Epithelial cell of proximal tubule (primary cell): ENCODE measurements at regions not wholly inside any gene's neighbourhood (a gene's known extent, or its start where the extent isn't known, plus 50 kb on each side); places are given as distances from the start of the nearest gene placed in this dataset.
"Not testable (repeated sequence)": the region's sequence is repeated elsewhere in the genome, so short reads cannot be mapped to it uniquely, and the experiment has no call there.

Experiments
- DNase-seq: peaks from one replicate; pipeline ENCODE4 v3.0.0-alpha.2; 2011; ENCODE audit warnings: low read depth
- H3K4me3 ChIP-seq: 2 replicates; pipeline ENCODE4 v1.5.1; 2011; ENCODE audit warnings: low read depth, mild to moderate bottlenecking, low read length
- TF ChIP-seq, protein P1 (sequence below): conservative IDR thresholded peaks from 2 replicates; pipeline ENCODE4 v1.5.1; 2012; ENCODE audit warnings: low read depth, mild to moderate bottlenecking, low read length

DNA sequence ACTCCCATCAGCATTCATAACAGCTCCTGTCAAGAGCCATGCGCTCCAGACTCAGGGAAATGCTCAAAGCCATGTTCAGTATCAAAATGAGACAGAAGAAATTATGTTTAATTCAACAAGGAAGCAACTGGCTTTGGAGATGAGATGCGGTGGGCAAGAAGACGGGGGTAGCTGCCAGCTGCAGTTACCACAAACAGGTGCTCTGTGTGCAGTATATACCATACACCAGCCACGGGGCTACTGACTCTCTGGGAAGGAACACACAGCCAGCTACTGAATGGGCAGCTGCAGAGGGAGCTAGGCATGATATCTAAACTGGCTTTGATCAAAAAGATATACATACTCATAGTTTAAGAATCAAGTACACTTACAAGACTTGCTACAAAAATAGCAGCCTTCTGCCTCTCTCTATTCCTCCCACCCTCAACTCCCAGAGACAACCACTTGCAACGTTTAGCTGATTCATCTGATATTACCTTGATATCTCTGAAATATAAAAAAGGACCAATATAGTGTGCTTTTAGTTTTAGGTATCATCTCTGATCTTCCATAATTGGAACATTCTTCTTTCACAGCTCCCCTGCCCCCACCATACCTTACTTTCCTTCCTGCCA lies 593.0 kb downstream of the UQCRFS1 start:
- DNase-seq: no peak
- TF ChIP-seq, protein P1, sequence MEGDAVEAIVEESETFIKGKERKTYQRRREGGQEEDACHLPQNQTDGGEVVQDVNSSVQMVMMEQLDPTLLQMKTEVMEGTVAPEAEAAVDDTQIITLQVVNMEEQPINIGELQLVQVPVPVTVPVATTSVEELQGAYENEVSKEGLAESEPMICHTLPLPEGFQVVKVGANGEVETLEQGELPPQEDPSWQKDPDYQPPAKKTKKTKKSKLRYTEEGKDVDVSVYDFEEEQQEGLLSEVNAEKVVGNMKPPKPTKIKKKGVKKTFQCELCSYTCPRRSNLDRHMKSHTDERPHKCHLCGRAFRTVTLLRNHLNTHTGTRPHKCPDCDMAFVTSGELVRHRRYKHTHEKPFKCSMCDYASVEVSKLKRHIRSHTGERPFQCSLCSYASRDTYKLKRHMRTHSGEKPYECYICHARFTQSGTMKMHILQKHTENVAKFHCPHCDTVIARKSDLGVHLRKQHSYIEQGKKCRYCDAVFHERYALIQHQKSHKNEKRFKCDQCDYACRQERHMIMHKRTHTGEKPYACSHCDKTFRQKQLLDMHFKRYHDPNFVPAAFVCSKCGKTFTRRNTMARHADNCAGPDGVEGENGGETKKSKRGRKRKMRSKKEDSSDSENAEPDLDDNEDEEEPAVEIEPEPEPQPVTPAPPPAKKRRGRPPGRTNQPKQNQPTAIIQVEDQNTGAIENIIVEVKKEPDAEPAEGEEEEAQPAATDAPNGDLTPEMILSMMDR: no peak
- no peak overlapping the region for H3K4me3 ChIP-seq

DNA sequence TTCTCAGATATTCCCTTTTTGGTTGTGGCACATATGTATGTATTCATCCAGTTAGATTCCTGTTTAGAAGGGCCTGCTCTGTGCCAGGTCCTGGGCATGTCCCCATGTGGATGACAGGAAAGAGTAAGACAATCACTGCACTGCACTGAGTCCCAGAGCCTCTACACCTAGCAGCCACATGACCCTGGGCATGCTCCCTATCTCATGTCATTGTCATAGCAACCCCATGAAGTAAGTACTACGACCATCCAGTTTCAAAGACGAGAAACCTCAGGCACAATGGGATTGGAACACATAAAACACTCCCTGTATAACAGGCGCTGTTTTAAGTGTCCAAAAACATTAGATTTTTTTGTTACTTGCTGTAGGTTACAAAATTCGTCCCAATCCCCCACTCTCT lies 594.4 kb downstream of the UQCRFS1 start:
- TF ChIP-seq, protein P1: no peak
- no peak for DNase-seq
- no peak overlapping the region for H3K4me3 ChIP-seq

DNA sequence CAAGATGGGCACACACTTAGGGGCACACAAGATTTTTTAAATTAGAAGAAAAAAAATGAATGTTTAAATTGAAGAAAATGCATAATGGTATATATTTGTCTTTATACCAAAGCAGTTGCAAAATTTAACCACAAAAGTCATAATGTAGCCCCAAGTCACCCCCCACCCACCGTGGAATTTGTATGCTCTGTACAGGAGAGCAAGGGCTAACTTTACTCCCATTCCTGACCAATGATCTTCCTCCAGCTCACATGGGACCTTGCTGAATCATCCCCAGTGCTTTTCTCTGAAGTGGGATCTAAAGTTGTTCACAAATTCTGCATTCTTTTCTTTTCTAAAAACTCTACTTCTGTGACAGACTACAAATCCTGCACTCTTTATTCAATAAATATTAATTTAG lies 597.0 kb downstream of the UQCRFS1 start:
- TF ChIP-seq, protein P1: no peak
- DNase-seq: no peak

DNA sequence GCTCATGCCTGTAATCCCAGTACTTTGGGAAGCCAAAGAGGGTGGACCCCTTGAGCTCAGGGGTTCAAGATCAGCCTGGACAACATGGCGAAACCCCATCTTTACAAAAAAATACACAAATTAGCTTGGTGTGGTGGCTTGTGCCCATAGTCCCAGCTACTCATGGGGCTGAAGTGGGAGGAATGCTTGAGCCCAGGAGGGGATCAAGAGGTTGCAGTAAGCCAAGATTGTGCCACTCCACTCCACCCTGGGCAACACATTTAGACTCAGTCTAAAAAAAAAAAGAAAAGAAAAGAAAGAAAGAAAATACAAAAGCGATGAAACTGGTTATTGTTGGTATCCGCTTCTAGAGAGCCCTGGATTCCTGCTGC lies 597.4 kb downstream of the UQCRFS1 start:
- TF ChIP-seq, protein P1: no peak
- H3K4me3 ChIP-seq: no peak overlapping the region
- no peak for DNase-seq

More for the DNA sequence above, 597.0 kb downstream of the UQCRFS1 start:
- no peak overlapping the region for H3K4me3 ChIP-seq

DNA sequence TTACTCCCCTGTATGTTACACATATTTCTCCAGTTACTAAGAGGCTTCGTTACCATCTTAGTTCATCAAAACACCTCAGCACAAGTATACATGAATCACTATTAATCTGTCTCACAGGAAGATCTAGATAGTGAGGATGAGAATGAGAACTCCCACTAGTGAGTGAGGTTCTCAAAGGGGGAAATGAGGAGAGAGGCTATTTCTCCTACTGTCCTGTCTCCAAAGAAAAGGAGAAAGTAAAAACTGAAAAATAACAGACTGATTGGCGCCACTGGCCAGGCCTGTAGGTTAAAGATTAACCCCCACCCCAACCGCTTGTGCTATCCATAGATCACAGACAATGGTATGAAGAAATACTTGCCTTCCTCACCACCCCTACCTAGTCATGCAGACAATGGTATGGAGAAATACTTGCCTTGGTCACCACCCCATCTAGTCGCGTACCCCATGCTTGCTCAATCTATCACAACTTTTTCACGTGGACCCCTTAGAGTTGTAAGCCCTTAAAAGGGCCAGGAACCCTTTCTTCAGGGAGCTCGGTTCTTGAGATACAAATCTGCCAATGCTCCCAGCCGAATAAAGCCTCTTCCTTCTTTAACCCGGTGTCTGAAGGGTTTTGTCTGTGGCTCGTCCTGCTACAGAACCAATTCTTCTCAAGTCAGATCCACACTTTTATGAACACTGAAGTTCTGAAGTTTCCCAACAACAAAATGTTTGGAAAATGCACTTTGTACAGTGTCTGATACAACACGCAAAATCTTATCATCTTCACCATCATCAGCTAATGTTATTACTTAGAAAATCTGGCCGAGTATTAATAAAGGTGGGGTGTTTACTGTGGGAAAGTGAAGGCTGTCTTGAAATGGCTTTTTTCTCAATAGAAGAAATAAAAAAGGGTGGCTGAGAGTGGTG lies 598.1 kb downstream of the UQCRFS1 start:
- H3K4me3 ChIP-seq: no peak overlapping the region
- TF ChIP-seq, protein P1: no peak
- DNase-seq: no peak

DNA sequence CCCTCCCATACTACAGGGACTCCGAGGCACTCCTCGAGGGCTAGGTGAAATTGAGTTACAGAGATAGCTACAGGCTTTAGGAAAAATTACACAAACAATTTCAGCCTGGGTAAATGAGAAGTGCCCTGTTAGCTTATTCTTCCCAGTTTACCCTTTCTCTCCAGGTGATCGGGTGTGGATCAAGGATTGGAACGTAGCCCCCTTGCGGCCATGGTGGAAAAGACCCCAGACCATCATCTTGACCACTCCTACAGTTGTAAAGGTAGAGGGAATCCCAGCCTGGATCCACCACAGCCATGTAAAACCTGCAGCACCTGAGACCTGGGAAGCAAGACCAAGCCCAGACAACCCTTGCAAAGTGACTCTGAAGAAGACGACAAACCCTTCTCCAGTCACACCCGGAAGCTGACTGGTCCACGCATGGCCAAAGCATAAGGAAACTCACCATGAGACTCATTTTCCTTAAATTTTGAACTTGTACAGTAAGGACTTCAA lies 600.6 kb downstream of the UQCRFS1 start:
- H3K4me3 ChIP-seq: no peak overlapping the region
- no peak for DNase-seq
- TF ChIP-seq, protein P1: no peak

DNA sequence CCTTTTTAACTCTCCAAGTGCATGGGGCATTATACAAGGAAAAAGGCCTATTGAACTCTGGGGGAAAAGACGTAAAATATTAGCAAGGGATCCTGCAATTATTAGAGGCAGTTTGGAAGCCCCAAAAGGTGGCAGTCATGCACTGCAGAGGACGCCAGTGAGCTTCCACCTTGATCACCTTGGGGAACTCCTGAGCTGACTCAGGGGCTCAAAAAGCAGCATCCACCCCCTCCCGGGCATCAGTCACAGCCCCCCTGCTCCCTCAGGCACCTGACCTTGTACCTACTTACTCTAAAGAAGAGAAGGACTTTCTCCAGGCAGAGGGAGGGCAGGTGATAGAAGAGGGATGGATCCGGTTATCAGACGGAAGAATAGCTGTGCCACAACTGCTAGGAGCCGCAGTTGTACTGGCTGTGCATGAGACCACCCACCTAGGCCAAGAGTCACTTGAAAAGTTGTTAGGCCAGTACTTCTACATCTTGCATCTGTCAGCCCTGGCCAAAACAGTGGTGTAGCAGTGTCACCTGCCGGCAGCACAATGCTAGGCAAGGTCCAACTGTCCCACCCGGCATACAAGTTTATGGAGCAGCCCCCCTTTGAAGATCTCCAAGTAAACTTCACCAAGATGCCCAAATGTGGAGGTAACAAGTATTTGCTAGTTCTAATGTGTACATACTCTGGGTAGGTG lies 601.6 kb downstream of the UQCRFS1 start:
- DNase-seq, H3K4me3 ChIP-seq: not testable (repeated sequence)
